H1 (cell line): ENCODE measurements at regions not wholly inside any gene's neighbourhood (a gene's known extent, or its start where the extent isn't known, plus 50 kb on each side); places are given as distances from the start of the nearest gene placed in this dataset.

Source experiments
- CTCF ChIA-PET: fragments of 300-600 bp; sonication (Branson Sonifier 250); formaldehyde crosslinking; loops from one replicate; lab custom pipeline; 2021; ENCODE audit not compliant: partially characterized antibody; lab: Charles Lee
- POLR2A ChIA-PET: fragments of 300-600 bp; sonication (Branson Sonifier 250); formaldehyde crosslinking; loops from one replicate; lab custom pipeline; 2021; ENCODE audit warnings: inconsistent platforms; ENCODE audit not compliant: partially characterized antibody; lab: Charles Lee
- DNase-seq, 2 experiments: peaks; one replicate each; pipeline versions ENCODE4 v3.0.0 to v3.0.0-alpha.2; 2010 to 2022; ENCODE audit warnings: low spot score in 2 of 2, low read depth in 1 of 2, mixed read lengths in 1 of 2
- FAIRE-seq: peaks from 2 replicates; lab custom pipeline; 2011; peaks lifted over from hg19 to GRCh38; lab: Jason Lieb, UNC
- H2AFZ ChIP-seq: 2 replicates; pipeline ENCODE4 v1.8.1; 2012; ENCODE audit warnings: low read length, inconsistent platforms
- H2AK5ac ChIP-seq: 2 replicates; pipeline ENCODE4 v1.6.1; 2013; ENCODE audit warnings: low read depth, low read length
- H2BK120ac ChIP-seq: replicated peaks from 2 replicates; pipeline ENCODE3; 2013; ENCODE audit warnings: low read depth, low read length, inconsistent platforms
- H2BK12ac ChIP-seq: 2 replicates; pipeline ENCODE4 v1.6.1; 2013; ENCODE audit warnings: low read depth, low read length
- H2BK15ac ChIP-seq: 2 replicates; pipeline ENCODE4 v1.6.1; 2013; ENCODE audit warnings: low read length
- H2BK20ac ChIP-seq: 2 replicates; pipeline ENCODE4 v1.6.1; 2013; ENCODE audit warnings: low read length
- H2BK5ac ChIP-seq: 2 replicates; pipeline ENCODE4 v1.6.1; 2013; ENCODE audit warnings: low read depth, low read length
- H3K14ac ChIP-seq: 2 replicates; pipeline ENCODE4 v1.6.1; 2013; ENCODE audit warnings: inconsistent platforms; ENCODE audit not compliant: insufficient read length
- H3K18ac ChIP-seq: 2 replicates; pipeline ENCODE4 v1.6.1; 2013; ENCODE audit warnings: low read length; ENCODE audit errors: extremely low read depth
- H3K23ac ChIP-seq: 2 replicates; pipeline ENCODE4 v1.6.1; 2013; ENCODE audit warnings: inconsistent platforms; ENCODE audit not compliant: insufficient read length
- H3K23me2 ChIP-seq: 2 replicates; pipeline ENCODE4 v1.6.1; 2013; ENCODE audit warnings: low read depth, low read length
- H3K27ac ChIP-seq: 2 replicates; pipeline ENCODE4 v1.6.1; 2011; ENCODE audit warnings: low read depth, low read length, inconsistent platforms
- H3K27me3 ChIP-seq, 4 experiments: replicated peaks in 1 of 4; 1 replicate in 1 of 4; 2 replicates in 3 of 4; pipeline versions ENCODE4 v1.6.1 to v1.8.1; 2011 to 2013; ENCODE audit warnings: low read length in 3 of 4, mild to moderate bottlenecking in 3 of 4, inconsistent platforms in 2 of 4, mixed read lengths in 2 of 4, moderate library complexity in 1 of 4; ENCODE audit not compliant: control insufficient read depth in 3 of 4, insufficient read depth in 3 of 4; ENCODE audit errors: extremely low read depth in 1 of 4
- H3K36me3 ChIP-seq, 4 experiments: 2 replicates each; pipeline versions ENCODE4 v1.6.1 to v1.8.1; 2011 to 2013; ENCODE audit warnings: mild to moderate bottlenecking in 4 of 4, low read length in 3 of 4, moderate library complexity in 2 of 4, control low read depth in 1 of 4, inconsistent platforms in 1 of 4; ENCODE audit not compliant: insufficient read depth in 4 of 4, control insufficient read depth in 2 of 4
- H3K4ac ChIP-seq: replicated peaks from 2 replicates; pipeline ENCODE3; 2013; ENCODE audit warnings: low read length, low read depth, mixed read lengths, inconsistent platforms; ENCODE audit not compliant: insufficient read length
- H3K4me1 ChIP-seq, 4 experiments: replicated peaks in 1 of 4; 1 replicate in 1 of 4; 2 replicates in 3 of 4; pipeline versions ENCODE4 v1.6.1 to v1.8.1; 2011 to 2013; ENCODE audit warnings: low read length in 3 of 4, inconsistent platforms in 2 of 4, mixed read lengths in 1 of 4; ENCODE audit not compliant: insufficient read depth in 4 of 4, control insufficient read depth in 3 of 4
- H3K4me2 ChIP-seq, 2 experiments: 2 replicates each; pipeline versions ENCODE4 v1.6.1 to v1.8.1; 2011 to 2013; ENCODE audit warnings: low read depth in 2 of 2, low read length in 2 of 2, control low read depth in 1 of 2, inconsistent platforms in 1 of 2, mild to moderate bottlenecking in 1 of 2; ENCODE audit not compliant: insufficient read depth in 1 of 2
- H3K4me3 ChIP-seq, 4 experiments: fragments of 200-600, 300-600 bp in 1 of 4; sonication (generic), shearing (Covaris generic), sonication (Bioruptor Twin) in 1 of 4; 2 replicates each; pipeline versions ENCODE4 v1.5.1 to v1.8.1; 2011 to 2016; ENCODE audit warnings: low read length in 4 of 4, low read depth in 3 of 4, control low read depth in 2 of 4, inconsistent platforms in 2 of 4, mild to moderate bottlenecking in 2 of 4, mixed read lengths in 1 of 4, moderate library complexity in 1 of 4; ENCODE audit not compliant: insufficient read depth in 2 of 4; ENCODE audit errors: extremely low read depth in 1 of 4
- H3K56ac ChIP-seq: replicated peaks from 2 replicates; pipeline ENCODE3; 2013; ENCODE audit warnings: low read depth, mild to moderate bottlenecking, mixed read lengths, low read length, inconsistent platforms; ENCODE audit not compliant: insufficient read length
- H3K79me1 ChIP-seq: 2 replicates; pipeline ENCODE4 v1.6.1; 2013; ENCODE audit warnings: low read depth, low read length, control low read depth
- H3K79me2 ChIP-seq, 2 experiments: 2 replicates each; pipeline versions ENCODE4 v1.6.1 to v1.8.1; 2012 to 2013; ENCODE audit warnings: low read length in 2 of 2, mild to moderate bottlenecking in 2 of 2, inconsistent platforms in 1 of 2; ENCODE audit not compliant: insufficient read depth in 2 of 2, control insufficient read depth in 1 of 2
- H3K9ac ChIP-seq, 4 experiments: replicated peaks in 1 of 4; 1 replicate in 1 of 4; 2 replicates in 3 of 4; pipeline versions ENCODE4 v1.6.1 to v1.8.1; 2011 to 2013; ENCODE audit warnings: low read depth in 3 of 4, low read length in 3 of 4, control low read depth in 2 of 4, mild to moderate bottlenecking in 2 of 4, moderate library complexity in 2 of 4, inconsistent platforms in 1 of 4; ENCODE audit errors: extremely low read depth in 1 of 4
- H3K9me3 ChIP-seq, 2 experiments: 2 replicates each; pipeline versions ENCODE4 v1.6.1 to v1.8.1; 2012 to 2013; ENCODE audit warnings: mild to moderate bottlenecking in 2 of 2, moderate library complexity in 2 of 2, control low read depth in 1 of 2, inconsistent platforms in 1 of 2, low read depth in 1 of 2, low read length in 1 of 2, mixed read lengths in 1 of 2; ENCODE audit not compliant: insufficient read depth in 2 of 2
- H4K20me1 ChIP-seq, 2 experiments: replicated peaks in 1 of 2; 2 replicates each; pipeline versions ENCODE3 to v1.8.1; 2011 to 2013; ENCODE audit warnings: inconsistent platforms in 2 of 2, low read length in 2 of 2, mild to moderate bottlenecking in 1 of 2; ENCODE audit not compliant: insufficient read depth in 2 of 2, control insufficient read depth in 1 of 2
- H4K5ac ChIP-seq: 2 replicates; pipeline ENCODE4 v1.6.1; 2013; ENCODE audit warnings: low read length, low read depth, mixed read lengths, inconsistent platforms; ENCODE audit not compliant: insufficient read length
- H4K8ac ChIP-seq: 2 replicates; pipeline ENCODE4 v1.8.0; 2013; ENCODE audit warnings: mild to moderate bottlenecking, moderate library complexity, low read length, inconsistent platforms; ENCODE audit not compliant: insufficient read depth; ENCODE audit errors: extremely low read depth
- H4K91ac ChIP-seq: replicated peaks from 2 replicates; pipeline ENCODE3; 2013; ENCODE audit warnings: low read length, mixed read lengths, inconsistent platforms; ENCODE audit not compliant: insufficient read length
- FOSL1 ChIP-seq: IDR thresholded peaks from 2 replicates; pipeline ENCODE4 v1.6.1; 2011; ENCODE audit warnings: mild to moderate bottlenecking, low read depth, low read length, moderate library complexity; ENCODE audit not compliant: insufficient read depth
- GTF2F1 ChIP-seq: IDR thresholded peaks from 2 replicates; pipeline ENCODE4 v1.6.1; 2012; ENCODE audit warnings: low read depth, low read length, improper control_type of control experiment, borderline replicate concordance
- POLR2AphosphoS5 ChIP-seq: IDR thresholded peaks from 2 replicates; pipeline ENCODE4 v1.6.1; 2011; ENCODE audit warnings: low read depth, low read length
- SIRT6 ChIP-seq: IDR thresholded peaks from one replicate; pipeline ENCODE4 v1.7.1; 2012; ENCODE audit warnings: low read length, inconsistent platforms
- SRF ChIP-seq: IDR thresholded peaks from 2 replicates; pipeline ENCODE4 v1.6.1; 2011; ENCODE audit warnings: mild to moderate bottlenecking, low read depth, low read length, moderate library complexity
- ZNF274 ChIP-seq: IDR thresholded peaks from 2 replicates; pipeline ENCODE4 v1.7.0; 2012; ENCODE audit warnings: low read length, borderline replicate concordance; ENCODE audit errors: extremely low read depth
- WGBS, 2 experiments: shearing (Covaris generic) in 1 of 2; methylation state at CpG; one replicate each; pipeline versions ENCODE4 v1.1.6 to v1.1.7; 2013 to 2015; ENCODE audit warnings: low lambda C conversion rate in 2 of 2, mixed read lengths in 2 of 2, inconsistent platforms in 1 of 2, low coverage in 1 of 2, missing lambda C conversion rate in 1 of 2; ENCODE audit not compliant: insufficient replicate concordance in 2 of 2, insufficient coverage in 1 of 2, insufficient read length in 1 of 2; ENCODE audit errors: extremely low coverage in 1 of 2, missing lambda C conversion rate in 1 of 2; 5-methylcytosine and 5-hydroxymethylcytosine counted together

GRCh38 chr1:217181176-217181746 is 449.6 kb downstream of the GPATCH2 start:
- no peak overlapping the region for H2BK20ac ChIP-seq
- 93% methylated on average over 3 of the region's 3 CpGs; no CpG with 5 or more reads in 1 of the 2 experiments for WGBS, 2 experiments
- POLR2A ChIA-PET: no interaction called here
- H3K27ac ChIP-seq: no peak overlapping the region
- no peaks in the 10 kb centered on the region for H3K23me2 ChIP-seq
- no peak overlapping the region for H3K9ac ChIP-seq
- DNase-seq: no peak
- H3K9me3 ChIP-seq: no peaks in the 10 kb centered on the region
- H2BK15ac ChIP-seq: no peak overlapping the region
- H3K27me3 ChIP-seq: no peaks in the 10 kb centered on the region
- no peak overlapping the region for H3K4me3 ChIP-seq
- no peak for TF ChIP-seq FOSL1
- no peak for TF ChIP-seq SIRT6
- no peak for TF ChIP-seq POLR2AphosphoS5
- no peak for TF ChIP-seq SRF
- TF ChIP-seq GTF2F1: no peak
- TF ChIP-seq ZNF274: no peak
- FAIRE-seq: no peak
- H4K91ac ChIP-seq: no peak overlapping the region
- H2BK5ac ChIP-seq: no peak overlapping the region
- H2BK12ac ChIP-seq: no peak overlapping the region
- H3K4ac ChIP-seq: no peak overlapping the region
- H4K5ac ChIP-seq: no peak overlapping the region
- CTCF ChIA-PET: no interaction called here
- H3K4me2 ChIP-seq: no peak overlapping the region
- H3K23ac ChIP-seq: no peak overlapping the region
- H2AFZ ChIP-seq: no peak overlapping the region
- no peak overlapping the region for H2BK120ac ChIP-seq
- H3K79me2 ChIP-seq: no peaks in the 10 kb centered on the region
- no peak overlapping the region for H4K8ac ChIP-seq
- no peak overlapping the region for H3K18ac ChIP-seq
- H3K4me1 ChIP-seq: no peaks in the 10 kb centered on the region
- no peaks in the 10 kb centered on the region for H3K79me1 ChIP-seq
- H3K14ac ChIP-seq: no peak overlapping the region
- no peaks in the 10 kb centered on the region for H4K20me1 ChIP-seq
- no peaks in the 10 kb centered on the region for H3K36me3 ChIP-seq
- no peak overlapping the region for H2AK5ac ChIP-seq
- no peak overlapping the region for H3K56ac ChIP-seq
